CD14-positive monocyte (primary cell): ENCODE measurements at regions not wholly inside any gene's neighbourhood (a gene's known extent, or its start where the extent isn't known, plus 50 kb on each side); places are given as distances from the start of the nearest gene placed in this dataset.

Experiments
- DNase-seq, 3 donors: peaks; one replicate each; pipeline ENCODE4 v3.0.0-alpha.2; 2011 to 2022
- H2AFZ ChIP-seq: 2 replicates; pipeline ENCODE4 v1.6.0; 2012; ENCODE audit warnings: mild to moderate bottlenecking, low read depth, low read length, inconsistent platforms; ENCODE audit not compliant: insufficient read depth, poor library complexity, severe bottlenecking
- H3K27ac ChIP-seq, 2 donors: 1 replicate in 1 of 2; 2 replicates in 1 of 2; pipeline ENCODE4 v1.5.1; 2012 to 2013; ENCODE audit warnings: low read length in 2 of 2, control low read depth in 1 of 2, inconsistent platforms in 1 of 2, low read depth in 1 of 2, mild to moderate bottlenecking in 1 of 2
- H3K27me3 ChIP-seq, 2 donors: one replicate each; pipeline versions ENCODE4 v1.6.0 to v1.6.1; 2011 to 2013; ENCODE audit warnings: low read length in 2 of 2; ENCODE audit not compliant: control insufficient read depth in 2 of 2, insufficient read depth in 2 of 2
- H3K36me3 ChIP-seq, 2 donors: replicated peaks in 1 of 2; 1 replicate in 1 of 2; 2 replicates in 1 of 2; pipeline versions ENCODE4 v1.5.1 to v1.6.1; 2012 to 2013; ENCODE audit warnings: low read length in 2 of 2, control low read depth in 1 of 2, inconsistent platforms in 1 of 2, mild to moderate bottlenecking in 1 of 2; ENCODE audit not compliant: insufficient read depth in 2 of 2, control insufficient read depth in 1 of 2
- H3K4me1 ChIP-seq, 2 donors: 1 replicate in 1 of 2; 2 replicates in 1 of 2; pipeline versions ENCODE4 v1.5.1 to v1.6.1; 2012 to 2013; ENCODE audit warnings: low read length in 2 of 2, control low read depth in 1 of 2, inconsistent platforms in 1 of 2, mild to moderate bottlenecking in 1 of 2, moderate library complexity in 1 of 2; ENCODE audit not compliant: insufficient read depth in 2 of 2, control insufficient read depth in 1 of 2
- H3K4me2 ChIP-seq: replicated peaks from 2 replicates; pipeline ENCODE3; 2012; ENCODE audit warnings: low read length, moderate library complexity, mild to moderate bottlenecking; ENCODE audit not compliant: poor library complexity, severe bottlenecking; ENCODE audit errors: extremely low read depth
- H3K4me3 ChIP-seq, 3 experiments: fragments of 200-600 bp in 1 of 3; sonication (generic) in 1 of 3; replicated peaks in 1 of 3; 1 replicate in 2 of 3; 2 replicates in 1 of 3; pipeline ENCODE4 v1.5.1; 2011 to 2013; ENCODE audit warnings: low read length in 3 of 3, mild to moderate bottlenecking in 3 of 3, control low read depth in 2 of 3, low read depth in 2 of 3, inconsistent platforms in 1 of 3, moderate library complexity in 1 of 3
- H3K79me2 ChIP-seq: 2 replicates; pipeline ENCODE4 v1.6.0; 2012; ENCODE audit warnings: mild to moderate bottlenecking, control low read depth, inconsistent platforms, low read length, moderate library complexity; ENCODE audit not compliant: insufficient read depth
- H3K9ac ChIP-seq: 2 replicates; pipeline ENCODE4 v1.6.0; 2017; ENCODE audit warnings: low read length, mild to moderate bottlenecking; ENCODE audit not compliant: insufficient read depth, poor library complexity, severe bottlenecking
- H3K9me3 ChIP-seq, 2 donors: replicated peaks in 1 of 2; 1 replicate in 1 of 2; 2 replicates in 1 of 2; pipeline versions ENCODE4 v1.5.1 to v1.6.1; 2012 to 2013; ENCODE audit warnings: low read length in 2 of 2, control low read depth in 1 of 2; ENCODE audit not compliant: control insufficient read depth in 1 of 2, insufficient read depth in 1 of 2
- H4K20me1 ChIP-seq: 2 replicates; pipeline ENCODE4 v1.6.0; 2012; ENCODE audit warnings: mild to moderate bottlenecking, low read length, control low read depth, moderate library complexity; ENCODE audit not compliant: insufficient read depth
- H3K27ac Mint-ChIP-seq, 7 donors: one replicate each; pipeline ENCODE4 v1.8.0; 2020; ENCODE audit warnings: mild to moderate bottlenecking in 7 of 7, mixed read lengths in 7 of 7, moderate library complexity in 6 of 7, inconsistent platforms in 2 of 7
- H3K27me3 Mint-ChIP-seq, 3 donors: one replicate each; pipeline ENCODE4 v1.8.0; 2021 to 2022; ENCODE audit warnings: low read depth in 3 of 3, mild to moderate bottlenecking in 3 of 3, mixed read lengths in 3 of 3, moderate library complexity in 3 of 3, inconsistent platforms in 1 of 3
- H3K36me3 Mint-ChIP-seq, 2 donors: one replicate each; pipeline ENCODE4 v1.8.0; 2020; ENCODE audit warnings: mixed read lengths in 2 of 2, inconsistent platforms in 1 of 2, mild to moderate bottlenecking in 1 of 2
- H3K4me1 Mint-ChIP-seq: one replicate; pipeline ENCODE4 v1.8.0; 2020; ENCODE audit warnings: mild to moderate bottlenecking, mixed read lengths
- H3K4me3 Mint-ChIP-seq, 2 donors: one replicate each; pipeline ENCODE4 v1.8.0; 2020; ENCODE audit warnings: mild to moderate bottlenecking in 2 of 2, mixed read lengths in 2 of 2, moderate library complexity in 1 of 2
- H3K9me3 Mint-ChIP-seq, 7 donors: one replicate each; pipeline ENCODE4 v1.8.0; 2020 to 2022; ENCODE audit warnings: mixed read lengths in 7 of 7, mild to moderate bottlenecking in 6 of 7, moderate library complexity in 6 of 7, inconsistent platforms in 2 of 7
- CTCF ChIP-seq: fragments of 200-600 bp; IDR thresholded peaks from one replicate; pipeline ENCODE4 v1.8.0; 2022; ENCODE audit warnings: antibody characterized with exemption, mild to moderate bottlenecking
- WGBS: methylation state at CpG from one replicate; pipeline ENCODE4 v1.1.5; 2013; ENCODE audit warnings: missing lambda C conversion rate; ENCODE audit not compliant: insufficient coverage; 5-methylcytosine and 5-hydroxymethylcytosine counted together
- intact Hi-C, 2 donors: fragments of 100-400 bp; cut with micrococcal nuclease; formaldehyde crosslinking; loops; one replicate each; pipeline versions ENCODE4 v1.15.0 to v1.15.1; 2023

GRCh38 chr1:30384286-30385245 lies 338.8 kb downstream of the MATN1 start:
- no peaks in the 10 kb centered on the region for H3K36me3 Mint-ChIP-seq

More at GRCh38 chr1:30384286-30385245, 338.8 kb downstream of the MATN1 start:
- no peak overlapping the region for H2AFZ ChIP-seq
- no peak overlapping the region for H3K27ac ChIP-seq
- 86% methylated on average over 6 of the region's 10 CpGs for WGBS
- DNase-seq = no peak
- peaks cover 0 to 3% of the 10 kb centered on the region in 2 donors for H3K4me1 ChIP-seq
- Mint-ChIP-seq H3K27ac (peak overlapping the region in 1 of 7 donors; percentile 4), H3K4me3 (no peak overlapping the region), H3K4me1 (peaks cover 2% of the 10 kb centered on the region), H3K9me3 (no peaks in the 10 kb centered on the region), H3K27me3 (peaks cover 7 to 9% (median 9%) of the 10 kb centered on the region in 3 donors)
- H3K9ac ChIP-seq = no peak overlapping the region
- no peak overlapping the region for H3K4me2 ChIP-seq
- H3K9me3 ChIP-seq = no peaks in the 10 kb centered on the region
- no peak overlapping the region for H3K4me3 ChIP-seq
- H3K79me2 ChIP-seq = no peaks in the 10 kb centered on the region
- intact Hi-C loops = loop anchor here (5.0 kb wide), 2 partner anchors 592 to 1147 kb away; partner anchors contain the start of gene PTPRU (in 2 of the 2)
- H3K27me3 ChIP-seq = no peaks in the 10 kb centered on the region
- TF ChIP-seq CTCF = no peak
- no peaks in the 10 kb centered on the region for H4K20me1 ChIP-seq
- no peaks in the 10 kb centered on the region for H3K36me3 ChIP-seq
